ENCODE measurements at regions not wholly inside any gene's neighbourhood (a gene's known extent, or its start where the extent isn't known, plus 50 kb on each side); places are given as distances from the start of the nearest gene placed in this dataset.

DNA sequence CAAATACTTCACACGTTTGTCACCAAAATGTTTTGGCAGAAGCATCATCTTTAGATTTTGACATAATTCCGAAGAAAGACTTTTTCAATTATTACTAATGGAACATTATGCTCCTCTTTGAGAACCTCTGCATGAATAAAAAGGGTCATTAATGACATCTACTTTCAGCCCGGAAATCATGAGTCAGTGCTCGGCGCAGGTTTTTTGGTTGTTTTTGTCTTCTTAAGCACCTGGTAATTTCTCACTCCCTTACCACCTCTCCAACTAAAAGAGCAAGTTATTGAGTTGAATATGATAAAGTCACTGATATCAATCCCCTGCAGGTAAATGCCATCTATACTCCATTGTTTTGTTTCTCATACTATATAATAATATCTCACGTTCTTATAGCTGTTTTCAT lies 113.0 kb upstream of the PBX1 start:
- TF ChIP-seq CTCF (conservative IDR thresholded peaks at IDR 0.05; ENCODE audit: low read depth, low read length) (no peak), EZH2 (IDR thresholded peaks at IDR 0.05; ENCODE audit: borderline replicate concordance, low read depth, low read length, poor library complexity, severe bottlenecking) (no peak)
